Ovary (tissue), 7 donors: ENCODE measurements at regions not wholly inside any gene's neighbourhood (a gene's known extent, or its start where the extent isn't known, plus 50 kb on each side); places are given as distances from the start of the nearest gene placed in this dataset.

Experiments used
- DNase-seq, 5 donors: peaks; one replicate each; pipeline ENCODE4 v3.0.0-alpha.2; 2019 to 2020
- H3K27ac ChIP-seq, 2 donors: fragments of 200-600 bp; one replicate each; pipeline versions ENCODE4 v1.5.1 to v1.8.0; 2019 to 2022
- H3K27me3 ChIP-seq: fragments of 200-600 bp; one replicate; pipeline ENCODE4 v1.8.0; 2022
- H3K36me3 ChIP-seq: fragments of 200-600 bp; sonication (generic); one replicate; pipeline ENCODE4 v1.5.1; 2019
- H3K4me1 ChIP-seq: one replicate; pipeline ENCODE4 v1.8.1; 2013; ENCODE audit warnings: mild to moderate bottlenecking, moderate library complexity; ENCODE audit not compliant: insufficient read depth
- H3K4me3 ChIP-seq: fragments of 200-600 bp; sonication (generic); one replicate; pipeline ENCODE4 v1.5.1; 2017
- H3K9me3 ChIP-seq, 2 donors: fragments of 200-600 bp in 1 of 2; sonication (generic) in 1 of 2; one replicate each; pipeline versions ENCODE4 v1.5.1 to v1.8.1; 2013 to 2019; ENCODE audit warnings: mild to moderate bottlenecking in 1 of 2, moderate library complexity in 1 of 2
- CTCF ChIP-seq, 3 donors: fragments of 450-650 bp in 2 of 3; fragments of 200-600 bp in 1 of 3; IDR thresholded peaks; one replicate each; pipeline versions ENCODE4 v1.5.1 to v1.8.0; 2016 to 2022; ENCODE audit warnings: antibody characterized with exemption in 3 of 3, mild to moderate bottlenecking in 1 of 3
- EP300 ChIP-seq: sonication (generic); formaldehyde crosslinking; IDR thresholded peaks from one replicate; pipeline ENCODE4 v1.6.1; 2017; ENCODE audit warnings: antibody characterized with exemption
- POLR2A ChIP-seq: fragments of 450-650 bp; IDR thresholded peaks from one replicate; pipeline ENCODE4 v1.6.1; 2017; ENCODE audit warnings: antibody characterized with exemption, mild to moderate bottlenecking, moderate library complexity
- WGBS, 3 donors: extraction: QIAGEN DNeasy Blood & Tissue Kit in 1 of 3; methylation state at CpG; one replicate each; pipeline versions ENCODE4 v1.1.5 to v1.1.7; 2013 to 2017; 5-methylcytosine and 5-hydroxymethylcytosine counted together
- intact Hi-C, 4 donors: fragments of 100-400 bp; cut with DNase I; formaldehyde crosslinking; loops; one replicate each; pipeline versions ENCODE4 v1.11.0 to v1.15.1; 2022 to 2023
- donor health status: DM: no; HTN: no; CAD: no; lungs with moderate emphysema.
- donor health status: DM: no; HTN: no; CAD: no.
- donor health status: Bipolar disorder and iron deficiency.
- donor health status: DM: no; HTN: no; CAD: no.
- donor health status: DM: yes; HTN: yes; CAD: no.

- H3K4me1 ChIP-seq = no peaks in the 10 kb centered on the region
- H3K27ac ChIP-seq = no peak overlapping the region
- intact Hi-C loops = no loop called here
- no peaks in the 10 kb centered on the region for H3K27me3 ChIP-seq
- TF ChIP-seq POLR2A (no peak), CTCF (IDR thresholded peaks at IDR 0.05) (no peak), EP300 (no peak)
- WGBS, 3 donors = 61 to 67% (median 63%) methylated on average over 4 of the region's 4 CpGs
- H3K4me3 ChIP-seq = no peak overlapping the region
- no peak for DNase-seq
- H3K36me3 ChIP-seq = no peaks in the 10 kb centered on the region
- H3K9me3 ChIP-seq = no peaks in the 10 kb centered on the region
Measured at GRCh38 chr3:159654183-159655134, 334.2 kb upstream of the IL12A start.

GRCh38 chr3:159655202-159655601 lies 333.4 kb upstream of the IL12A start:
- TF ChIP-seq POLR2A (no peak), EP300 (no peak), CTCF (IDR thresholded peaks at IDR 0.05) (no peak)
- H3K4me3 ChIP-seq = no peak overlapping the region
- DNase-seq = no peak
- 85 to 88% (median 88%) methylated on average over 2 of the region's 2 CpGs for WGBS, 3 donors
- intact Hi-C loops = no loop called here
- H3K4me1 ChIP-seq = no peaks in the 10 kb centered on the region
- H3K36me3 ChIP-seq = no peaks in the 10 kb centered on the region
- H3K27me3 ChIP-seq = no peaks in the 10 kb centered on the region
- no peaks in the 10 kb centered on the region for H3K9me3 ChIP-seq
- no peak overlapping the region for H3K27ac ChIP-seq

GRCh38 chr3:159657176-159657575 lies 331.5 kb upstream of the IL12A start:
- Histone ChIP-seq H3K27me3 (no peaks in the 10 kb centered on the region), H3K9me3 (no peaks in the 10 kb centered on the region), H3K36me3 (no peaks in the 10 kb centered on the region), H3K27ac (no peak overlapping the region), H3K4me3 (no peak overlapping the region), H3K4me1 (no peaks in the 10 kb centered on the region)
- intact Hi-C loops = no loop called here
- DNase-seq = no peak
- WGBS, 3 donors = 57 to 63% (median 61%) methylated on average over 3 of the region's 3 CpGs
- no peak for TF ChIP-seq POLR2A
- TF ChIP-seq CTCF (IDR thresholded peaks at IDR 0.05) = no peak
- TF ChIP-seq EP300 = no peak

GRCh38 chr3:159657629-159658028 lies 331.0 kb upstream of the IL12A start:
- H3K27me3 ChIP-seq = no peaks in the 10 kb centered on the region
- 83 to 92% (median 88%) methylated on average over 6 of the region's 6 CpGs for WGBS, 3 donors
- intact Hi-C loops = no loop called here
- no peak overlapping the region for H3K27ac ChIP-seq
- DNase-seq = no peak
- no peaks in the 10 kb centered on the region for H3K9me3 ChIP-seq
- no peak for TF ChIP-seq POLR2A
- no peak for TF ChIP-seq EP300
- no peak for TF ChIP-seq CTCF (IDR thresholded peaks at IDR 0.05)
- no peak overlapping the region for H3K4me3 ChIP-seq
- no peaks in the 10 kb centered on the region for H3K36me3 ChIP-seq
- no peaks in the 10 kb centered on the region for H3K4me1 ChIP-seq
